ENCODE measurements at regions not wholly inside any gene's neighbourhood (a gene's known extent, or its start where the extent isn't known, plus 50 kb on each side); places are given as distances from the start of the nearest gene placed in this dataset.

GRCh38 chr13:85698256-85698655, 101.0 kb downstream of the SLITRK6 start:
- H3K27me3 ChIP-seq (ENCODE audit: control insufficient read depth in 3 of 3, insufficient read depth in 3 of 3, low read length in 2 of 3): no peaks in the 10 kb centered on the region
- no peak for TF ChIP-seq CTCF (IDR thresholded peaks at IDR 0.05; ENCODE audit: control extremely low read depth, extremely low read depth)
- H3K4me1 ChIP-seq (ENCODE audit: control insufficient read depth in 5 of 5, insufficient read depth in 5 of 5, low read length in 5 of 5): peaks cover 0 to 4% (median 0%) of the 10 kb centered on the region in 5 donors
- H3K9ac ChIP-seq (ENCODE audit: insufficient read depth in 1 of 2, low read length in 2 of 2): no peak overlapping the region
- ATAC-seq (ENCODE audit: insufficient read depth, low FRiP score) (no peak), DNase-seq (no peak)
- no peak overlapping the region for H3K4me3 ChIP-seq
- H3K9me3 ChIP-seq (ENCODE audit: control insufficient read depth in 4 of 4, insufficient read depth in 3 of 4, low read length in 3 of 4): no peaks in the 10 kb centered on the region
- no peak overlapping the region for H3K27ac ChIP-seq (ENCODE audit: low read depth in 1 of 2, low read length in 1 of 2)
- no peaks in the 10 kb centered on the region for H3K36me3 ChIP-seq (ENCODE audit: control insufficient read depth in 4 of 4, insufficient read depth in 4 of 4, low read length in 4 of 4)
- 35 to 46% methylated on average over 4 of the region's 4 CpGs for WGBS, 2 donors

- H3K4me1 ChIP-seq (ENCODE audit: control insufficient read depth in 5 of 5, insufficient read depth in 5 of 5, low read length in 5 of 5): peaks cover 0 to 4% (median 0%) of the 10 kb centered on the region in 5 donors
- no peaks in the 10 kb centered on the region for H3K36me3 ChIP-seq (ENCODE audit: control insufficient read depth in 4 of 4, insufficient read depth in 4 of 4, low read length in 4 of 4)
- H3K27me3 ChIP-seq (ENCODE audit: control insufficient read depth in 3 of 3, insufficient read depth in 3 of 3, low read length in 2 of 3): no peaks in the 10 kb centered on the region
- ATAC-seq (ENCODE audit: insufficient read depth, low FRiP score) (no peak), DNase-seq (peak in 1 of 3 donors; percentile 29)
- no peak overlapping the region for H3K9ac ChIP-seq (ENCODE audit: insufficient read depth in 1 of 2, low read length in 2 of 2)
- TF ChIP-seq CTCF (IDR thresholded peaks at IDR 0.05; ENCODE audit: control extremely low read depth, extremely low read depth): no peak
- no peak overlapping the region for H3K27ac ChIP-seq (ENCODE audit: low read depth in 1 of 2, low read length in 1 of 2)
- 32 to 43% methylated on average over 4 of the region's 4 CpGs for WGBS, 2 donors
- H3K9me3 ChIP-seq (ENCODE audit: control insufficient read depth in 4 of 4, insufficient read depth in 3 of 4, low read length in 3 of 4): no peaks in the 10 kb centered on the region
- H3K4me3 ChIP-seq: no peak overlapping the region
Observed at GRCh38 chr13:85694992-85695391, 104.2 kb downstream of the SLITRK6 start.

GRCh38 chr13:85693889-85694511, 105.2 kb downstream of the SLITRK6 start:
- no peaks in the 10 kb centered on the region for H3K27me3 ChIP-seq (ENCODE audit: control insufficient read depth in 3 of 3, insufficient read depth in 3 of 3, low read length in 2 of 3)
- no peaks in the 10 kb centered on the region for H3K9me3 ChIP-seq (ENCODE audit: control insufficient read depth in 4 of 4, insufficient read depth in 3 of 4, low read length in 3 of 4)
- ATAC-seq (ENCODE audit: insufficient read depth, low FRiP score) (no peak), DNase-seq (peak in 1 of 3 donors; percentile 14)
- no peak overlapping the region for H3K27ac ChIP-seq (ENCODE audit: low read depth in 1 of 2, low read length in 1 of 2)
- peaks cover 0 to 4% (median 0%) of the 10 kb centered on the region in 5 donors for H3K4me1 ChIP-seq (ENCODE audit: control insufficient read depth in 5 of 5, insufficient read depth in 5 of 5, low read length in 5 of 5)
- TF ChIP-seq CTCF (IDR thresholded peaks at IDR 0.05; ENCODE audit: control extremely low read depth, extremely low read depth): no peak
- WGBS, 2 donors: 63 to 71% methylated on average over 7 of the region's 7 CpGs
- no peak overlapping the region for H3K9ac ChIP-seq (ENCODE audit: insufficient read depth in 1 of 2, low read length in 2 of 2)
- H3K36me3 ChIP-seq (ENCODE audit: control insufficient read depth in 4 of 4, insufficient read depth in 4 of 4, low read length in 4 of 4): no peaks in the 10 kb centered on the region
- no peak overlapping the region for H3K4me3 ChIP-seq

- no peaks in the 10 kb centered on the region for H3K9me3 ChIP-seq (ENCODE audit: control insufficient read depth in 4 of 4, insufficient read depth in 3 of 4, low read length in 3 of 4)
- no peak overlapping the region for H3K9ac ChIP-seq (ENCODE audit: insufficient read depth in 1 of 2, low read length in 2 of 2)
- H3K4me3 ChIP-seq: no peak overlapping the region
- no peak for TF ChIP-seq CTCF (IDR thresholded peaks at IDR 0.05; ENCODE audit: control extremely low read depth, extremely low read depth)
- H3K4me1 ChIP-seq (ENCODE audit: control insufficient read depth in 5 of 5, insufficient read depth in 5 of 5, low read length in 5 of 5): peaks cover 0 to 4% (median 0%) of the 10 kb centered on the region in 5 donors
- no peak overlapping the region for H3K27ac ChIP-seq (ENCODE audit: low read depth in 1 of 2, low read length in 1 of 2)
- no peak for ATAC-seq (ENCODE audit: insufficient read depth, low FRiP score)
- no peaks in the 10 kb centered on the region for H3K27me3 ChIP-seq (ENCODE audit: control insufficient read depth in 3 of 3, insufficient read depth in 3 of 3, low read length in 2 of 3)
- no peaks in the 10 kb centered on the region for H3K36me3 ChIP-seq (ENCODE audit: control insufficient read depth in 4 of 4, insufficient read depth in 4 of 4, low read length in 4 of 4)
- DNase-seq: no peak
- 0 to 32% methylated on average over 1 of the region's 1 CpG for WGBS, 2 donors
Observed at GRCh38 chr13:85690368-85690767, 108.9 kb downstream of the SLITRK6 start.

All from lung (tissue), 11 donors.